HG03060 (cell line): ENCODE measurements at regions not wholly inside any gene's neighbourhood (a gene's known extent, or its start where the extent isn't known, plus 50 kb on each side); places are given as distances from the start of the nearest gene placed in this dataset.
"Not testable (repeated sequence)": the region's sequence is repeated elsewhere in the genome, so short reads cannot be mapped to it uniquely, and the experiment has no call there.

Source experiments
- ATAC-seq: cut with Tn5 transposase; IDR thresholded peaks from one replicate; pipeline ENCODE4 v1.9.1; 2021; ENCODE audit warnings: low read depth, moderate number of reproducible peaks; ENCODE audit not compliant: unreplicated experiment

GRCh38 chr6:21946298-21946783 is 350.5 kb downstream of the PRL start:
- ATAC-seq: no peak

GRCh38 chr6:21947227-21947626 is 349.6 kb downstream of the PRL start:
- ATAC-seq: not testable (repeated sequence)

GRCh38 chr6:21947731-21948386 is 349.0 kb downstream of the PRL start:
- ATAC-seq: no peak

GRCh38 chr6:21949211-21949801 is 347.5 kb downstream of the PRL start:
- no peak for ATAC-seq

- ATAC-seq: no peak
Observed at GRCh38 chr6:21952367-21952766, 344.5 kb downstream of the PRL start.

GRCh38 chr6:21953831-21954801 is 342.7 kb downstream of the PRL start:
- ATAC-seq: no peak

GRCh38 chr6:21955053-21955595 is 341.7 kb downstream of the PRL start:
- ATAC-seq: no peak

GRCh38 chr6:21955951-21956350 is 340.9 kb downstream of the PRL start:
- no peak for ATAC-seq

GRCh38 chr6:21958428-21958827 is 338.4 kb downstream of the PRL start:
- no peak for ATAC-seq

GRCh38 chr6:21961226-21961625 is 335.6 kb downstream of the PRL start:
- no peak for ATAC-seq

GRCh38 chr6:21965016-21965415 is 331.8 kb downstream of the PRL start:
- ATAC-seq: no peak

GRCh38 chr6:21965953-21966539 is 330.8 kb downstream of the PRL start:
- ATAC-seq: no peak

- no peak for ATAC-seq
Observed at GRCh38 chr6:21967056-21967974, 329.5 kb downstream of the PRL start.

- no peak for ATAC-seq
Observed at GRCh38 chr6:21968411-21968810, 328.4 kb downstream of the PRL start.

- no peak for ATAC-seq
Observed at GRCh38 chr6:21969192-21969591, 327.6 kb downstream of the PRL start.

- no peak for ATAC-seq
Observed at GRCh38 chr6:21970569-21971300, 326.1 kb downstream of the PRL start.

GRCh38 chr6:21971541-21971940 is 325.3 kb downstream of the PRL start:
- ATAC-seq: no peak

GRCh38 chr6:21972516-21972915 is 324.3 kb downstream of the PRL start:
- no peak for ATAC-seq

- ATAC-seq: no peak
Observed at GRCh38 chr6:21977346-21977745, 319.5 kb downstream of the PRL start.
